ENCODE measurements at regions not wholly inside any gene's neighbourhood (a gene's known extent, or its start where the extent isn't known, plus 50 kb on each side); places are given as distances from the start of the nearest gene placed in this dataset.

DNA sequence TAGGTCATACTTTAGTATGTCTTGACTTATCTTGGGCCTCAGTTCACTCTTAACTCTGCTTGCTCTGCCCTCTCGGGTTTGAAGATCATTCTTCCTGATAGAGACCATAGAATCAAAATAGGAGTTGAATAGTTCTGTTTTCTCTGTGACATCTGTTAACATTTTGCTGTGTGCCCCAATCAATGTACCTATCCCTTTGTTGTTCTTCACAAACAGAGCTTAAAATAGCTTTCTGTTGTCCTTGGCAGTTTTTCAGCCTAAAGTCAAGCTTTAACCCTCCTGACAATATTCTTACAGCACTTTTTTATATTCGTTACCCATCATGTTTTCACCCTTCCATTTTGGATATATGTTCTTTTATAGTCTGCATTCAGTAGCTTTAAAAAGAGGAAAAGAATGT is 724.5 kb upstream of the FANCL start:
- TF ChIP-seq, protein P1, sequence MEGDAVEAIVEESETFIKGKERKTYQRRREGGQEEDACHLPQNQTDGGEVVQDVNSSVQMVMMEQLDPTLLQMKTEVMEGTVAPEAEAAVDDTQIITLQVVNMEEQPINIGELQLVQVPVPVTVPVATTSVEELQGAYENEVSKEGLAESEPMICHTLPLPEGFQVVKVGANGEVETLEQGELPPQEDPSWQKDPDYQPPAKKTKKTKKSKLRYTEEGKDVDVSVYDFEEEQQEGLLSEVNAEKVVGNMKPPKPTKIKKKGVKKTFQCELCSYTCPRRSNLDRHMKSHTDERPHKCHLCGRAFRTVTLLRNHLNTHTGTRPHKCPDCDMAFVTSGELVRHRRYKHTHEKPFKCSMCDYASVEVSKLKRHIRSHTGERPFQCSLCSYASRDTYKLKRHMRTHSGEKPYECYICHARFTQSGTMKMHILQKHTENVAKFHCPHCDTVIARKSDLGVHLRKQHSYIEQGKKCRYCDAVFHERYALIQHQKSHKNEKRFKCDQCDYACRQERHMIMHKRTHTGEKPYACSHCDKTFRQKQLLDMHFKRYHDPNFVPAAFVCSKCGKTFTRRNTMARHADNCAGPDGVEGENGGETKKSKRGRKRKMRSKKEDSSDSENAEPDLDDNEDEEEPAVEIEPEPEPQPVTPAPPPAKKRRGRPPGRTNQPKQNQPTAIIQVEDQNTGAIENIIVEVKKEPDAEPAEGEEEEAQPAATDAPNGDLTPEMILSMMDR (IDR thresholded peaks at IDR 0.05), result no peak
- no peak for ATAC-seq (ENCODE audit: insufficient number of reproducible peaks, low FRiP score, low read depth)
- Histone ChIP-seq H3K27me3 (replicated peaks; ENCODE audit: insufficient read depth) (no peaks in the 10 kb centered on the region), H3K4me1 (ENCODE audit: control insufficient read depth in 1 of 2, low read depth in 2 of 2) (no peaks in the 10 kb centered on the region), H3K9me3 (no peaks in the 10 kb centered on the region), H3K4me3 (no peak overlapping the region), H3K36me3 (no peaks in the 10 kb centered on the region), H3K27ac (no peak overlapping the region)
- DNase-seq (ENCODE audit: low spot score), result no peak

DNA sequence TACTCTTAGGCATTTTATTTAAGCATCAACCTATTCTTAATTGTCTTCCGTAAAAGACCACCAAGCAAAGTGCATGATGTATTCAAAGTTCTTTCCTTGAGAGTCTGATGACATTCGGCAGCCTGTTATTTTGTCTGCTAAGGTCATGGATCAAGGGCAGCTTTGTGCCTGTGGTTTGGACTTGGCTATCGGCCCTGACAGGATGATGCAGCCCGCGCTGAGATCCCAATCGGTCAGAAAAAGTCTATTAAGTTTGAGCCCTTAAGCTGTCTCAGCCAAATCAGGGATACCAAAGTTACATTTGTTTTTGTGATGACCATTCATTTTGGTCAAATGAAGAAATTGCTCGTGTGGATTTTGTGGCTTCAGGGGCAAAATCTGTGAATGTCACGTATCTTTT is 718.9 kb upstream of the FANCL start:
- Histone ChIP-seq H3K36me3 (no peaks in the 10 kb centered on the region), H3K27me3 (replicated peaks; ENCODE audit: insufficient read depth) (no peaks in the 10 kb centered on the region), H3K4me3 (no peak overlapping the region), H3K9me3 (no peaks in the 10 kb centered on the region), H3K27ac (no peak overlapping the region), H3K4me1 (ENCODE audit: control insufficient read depth in 1 of 2, low read depth in 2 of 2) (no peaks in the 10 kb centered on the region)
- DNase-seq (ENCODE audit: low spot score) (no peak), ATAC-seq (ENCODE audit: insufficient number of reproducible peaks, low FRiP score, low read depth) (no peak)
- TF ChIP-seq, protein P1 (IDR thresholded peaks at IDR 0.05), result no peak

DNA sequence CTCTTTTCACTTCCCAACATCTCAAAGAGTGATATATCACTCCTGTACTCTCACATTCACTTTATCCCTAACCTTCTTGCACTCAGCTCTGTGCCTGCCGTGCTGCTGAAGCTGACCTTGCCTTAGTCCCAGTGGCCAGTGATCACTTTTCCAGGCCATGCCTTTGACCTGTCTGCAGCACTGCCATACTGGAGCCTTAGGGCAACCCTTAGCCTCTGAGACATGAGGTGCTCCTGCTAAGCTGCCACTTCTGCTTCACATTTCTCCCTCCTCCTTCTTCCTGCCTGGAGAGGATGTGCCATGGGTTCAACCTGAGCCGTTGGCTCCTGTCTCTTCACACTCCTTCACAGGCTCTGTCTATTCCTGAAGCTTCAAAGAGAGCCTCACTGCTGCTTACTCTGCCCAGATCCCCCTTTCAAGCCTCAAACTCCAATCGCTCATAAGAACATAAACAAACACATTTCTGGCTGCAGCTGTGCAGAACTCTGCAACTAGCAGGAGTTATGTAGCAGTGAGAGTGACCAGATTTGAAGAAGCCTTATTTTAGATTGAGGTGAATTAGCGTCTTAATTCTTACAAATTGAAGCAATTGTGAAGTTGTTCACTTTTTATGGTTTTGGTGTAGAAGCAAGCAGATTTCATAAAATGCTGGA is 716.2 kb upstream of the FANCL start:
- no peak overlapping the region for H3K27ac ChIP-seq
- DNase-seq (ENCODE audit: low spot score) (no peak), ATAC-seq (ENCODE audit: insufficient number of reproducible peaks, low FRiP score, low read depth) (no peak)
- no peaks in the 10 kb centered on the region for H3K9me3 ChIP-seq
- no peaks in the 10 kb centered on the region for H3K4me1 ChIP-seq (ENCODE audit: control insufficient read depth in 1 of 2, low read depth in 2 of 2)
- no peak overlapping the region for H3K4me3 ChIP-seq
- no peaks in the 10 kb centered on the region for H3K36me3 ChIP-seq
- TF ChIP-seq, protein P1 (IDR thresholded peaks at IDR 0.05), result no peak
- H3K27me3 ChIP-seq (replicated peaks; ENCODE audit: insufficient read depth), result no peaks in the 10 kb centered on the region

DNA sequence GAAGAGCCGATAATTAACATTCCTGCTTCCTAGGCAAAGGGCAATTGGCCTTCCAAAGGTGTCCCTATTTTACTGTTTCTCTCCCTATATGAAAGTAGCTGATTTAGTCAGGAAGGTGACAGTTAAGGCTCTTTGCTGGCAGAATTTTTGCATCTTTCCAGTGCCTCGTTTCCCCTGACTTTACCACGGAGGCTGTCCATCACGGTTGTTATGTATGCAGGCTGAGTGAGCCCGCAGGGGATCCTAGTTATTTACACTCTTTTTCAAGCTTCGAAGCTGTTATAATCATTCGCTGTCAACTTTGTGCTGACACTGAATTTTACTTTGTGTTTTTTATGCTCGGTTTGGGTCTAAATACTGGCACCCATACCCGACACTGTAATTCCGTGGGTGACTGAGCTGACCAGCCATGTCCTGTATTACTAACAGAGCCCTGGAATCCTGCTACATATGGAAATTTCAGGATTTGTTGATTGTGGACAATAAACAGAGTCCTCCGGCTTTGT is 713.8 kb upstream of the FANCL start:
- ATAC-seq (ENCODE audit: insufficient number of reproducible peaks, low FRiP score, low read depth), result no peak
- no peaks in the 10 kb centered on the region for H3K9me3 ChIP-seq

DNA sequence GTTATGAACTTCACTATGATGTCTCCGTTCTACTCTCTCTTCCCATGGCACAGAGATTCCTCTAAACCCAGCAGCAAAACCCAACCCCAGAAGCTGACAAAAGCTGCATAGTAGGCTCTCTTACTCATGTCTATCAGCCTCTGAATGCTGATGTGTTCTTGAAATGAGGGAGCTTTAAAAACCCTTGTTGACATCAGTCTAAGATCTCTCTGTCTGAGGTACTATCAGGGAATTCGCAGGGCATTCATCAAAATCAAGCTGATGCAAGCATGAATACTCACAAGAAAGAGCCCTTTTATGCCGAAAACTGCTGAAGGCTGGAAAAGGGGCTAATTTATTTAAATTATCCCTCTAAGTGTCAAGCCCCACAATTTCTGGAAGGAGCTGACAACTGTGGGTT is 710.6 kb upstream of the FANCL start:
- Histone ChIP-seq H3K27ac (no peak overlapping the region), H3K36me3 (no peaks in the 10 kb centered on the region), H3K4me3 (no peak overlapping the region), H3K27me3 (replicated peaks; ENCODE audit: insufficient read depth) (no peaks in the 10 kb centered on the region), H3K9me3 (no peaks in the 10 kb centered on the region), H3K4me1 (ENCODE audit: control insufficient read depth in 1 of 2, low read depth in 2 of 2) (no peaks in the 10 kb centered on the region)
- TF ChIP-seq, protein P1 (IDR thresholded peaks at IDR 0.05), result no peak
- no peak for ATAC-seq (ENCODE audit: insufficient number of reproducible peaks, low FRiP score, low read depth)
- no peak for DNase-seq (ENCODE audit: low spot score)

More for the DNA sequence above, 713.8 kb upstream of the FANCL start:
- TF ChIP-seq, protein P1 (IDR thresholded peaks at IDR 0.05), result no peak
- no peak for DNase-seq (ENCODE audit: low spot score)
- Histone ChIP-seq H3K36me3 (no peaks in the 10 kb centered on the region), H3K4me1 (ENCODE audit: control insufficient read depth in 1 of 2, low read depth in 2 of 2) (no peaks in the 10 kb centered on the region), H3K4me3 (no peak overlapping the region), H3K27ac (no peak overlapping the region), H3K27me3 (replicated peaks; ENCODE audit: insufficient read depth) (no peaks in the 10 kb centered on the region)
